Right lobe of liver (tissue), 4 donors: ENCODE measurements at regions not wholly inside any gene's neighbourhood (a gene's known extent, or its start where the extent isn't known, plus 50 kb on each side); places are given as distances from the start of the nearest gene placed in this dataset.

Experiments
- CTCF ChIP-seq, 4 donors: fragments of 200-600 bp in 3 of 4; fragments of 450-650 bp in 1 of 4; IDR thresholded peaks; one replicate each; pipeline versions ENCODE4 v1.5.1 to v1.8.0; 2016 to 2022; ENCODE audit warnings: antibody characterized with exemption in 4 of 4, mild to moderate bottlenecking in 2 of 4
- POLR2A ChIP-seq: fragments of 450-650 bp; IDR thresholded peaks from one replicate; pipeline ENCODE4 v1.6.1; 2017; ENCODE audit warnings: antibody characterized with exemption, mild to moderate bottlenecking
- donor health status: DM: no; HTN: no; CAD: no.
- donor health status: DM: no; HTN: no; CAD: no.
- donor health status: DM: no; HTN: yes; CAD: no.

DNA sequence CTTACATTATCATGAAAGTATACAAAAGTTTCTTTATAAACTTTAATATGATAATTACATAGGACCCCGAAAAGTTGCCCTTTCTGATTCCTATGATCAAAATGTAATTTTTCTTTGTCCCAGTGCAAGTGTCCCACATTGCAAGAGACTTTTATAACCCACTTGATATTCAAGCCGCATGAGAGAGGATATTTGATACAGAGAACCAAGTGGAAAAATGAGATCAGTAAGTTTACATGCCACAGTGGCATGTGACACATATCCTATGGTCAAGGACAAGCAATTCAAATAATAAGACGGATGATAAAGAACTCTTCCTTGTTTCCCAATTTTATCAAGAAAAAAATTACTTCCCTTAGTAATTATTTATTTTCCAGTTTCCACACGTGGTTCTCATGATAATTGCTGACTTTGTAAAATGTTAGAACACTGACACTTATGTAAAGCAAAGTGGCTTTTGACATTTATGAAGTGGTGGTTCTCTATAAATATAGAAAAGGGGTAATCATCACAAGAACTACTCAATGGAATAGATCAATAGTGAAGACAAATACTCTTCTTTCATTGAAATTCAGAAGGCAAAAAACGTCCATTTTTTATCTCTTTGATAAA is 273.7 kb upstream of the NOCT start:
- no peak for TF ChIP-seq CTCF (IDR thresholded peaks at IDR 0.05)
- no peak for TF ChIP-seq POLR2A
